ENCODE measurements at regions not wholly inside any gene's neighbourhood (a gene's known extent, or its start where the extent isn't known, plus 50 kb on each side); places are given as distances from the start of the nearest gene placed in this dataset.

- DNase-seq, result no peak
Observed at GRCh38 chr4:181968371-181968770, 274.8 kb upstream of the TENM3 start.

- no peak for DNase-seq
Observed at GRCh38 chr4:181969151-181969550, 274.1 kb upstream of the TENM3 start.

- no peak for DNase-seq
Observed at GRCh38 chr4:181970366-181970765, 272.8 kb upstream of the TENM3 start.

- no peak for DNase-seq
Observed at GRCh38 chr4:181971411-181971810, 271.8 kb upstream of the TENM3 start.

- no peak for DNase-seq
Observed at GRCh38 chr4:181971973-181972372, 271.2 kb upstream of the TENM3 start.

GRCh38 chr4:181976764-181977163 lies 266.4 kb upstream of the TENM3 start:
- DNase-seq, result no peak

GRCh38 chr4:181982437-181982836 lies 260.8 kb upstream of the TENM3 start:
- DNase-seq, result no peak

GRCh38 chr4:181982856-181983255 lies 260.3 kb upstream of the TENM3 start:
- no peak for DNase-seq

GRCh38 chr4:181987392-181987791 lies 255.8 kb upstream of the TENM3 start:
- no peak for DNase-seq

- no peak for DNase-seq
Observed at GRCh38 chr4:181989071-181989470, 254.1 kb upstream of the TENM3 start.

GRCh38 chr4:181991369-181992108 lies 251.7 kb upstream of the TENM3 start:
- no peak for DNase-seq

- DNase-seq, result no peak
Observed at GRCh38 chr4:181998398-181999295, 244.6 kb upstream of the TENM3 start.

- no peak for DNase-seq
Observed at GRCh38 chr4:182000077-182000476, 243.1 kb upstream of the TENM3 start.

- no peak for DNase-seq
Observed at GRCh38 chr4:182010876-182011275, 232.3 kb upstream of the TENM3 start.

GRCh38 chr4:182014164-182014563 lies 229.0 kb upstream of the TENM3 start:
- no peak for DNase-seq

- DNase-seq, result no peak
Observed at GRCh38 chr4:182015014-182015413, 228.2 kb upstream of the TENM3 start.

GRCh38 chr4:182015893-182016292 lies 227.3 kb upstream of the TENM3 start:
- DNase-seq, result no peak

- no peak for DNase-seq
Observed at GRCh38 chr4:182017038-182017437, 226.2 kb upstream of the TENM3 start.

GRCh38 chr4:182018691-182019090 lies 224.5 kb upstream of the TENM3 start:
- DNase-seq, result no peak

GRCh38 chr4:182019148-182019652 lies 224.0 kb upstream of the TENM3 start:
- DNase-seq, result no peak

GRCh38 chr4:182022909-182023308 lies 220.3 kb upstream of the TENM3 start:
- DNase-seq, result no peak

- no peak for DNase-seq
Observed at GRCh38 chr4:182023469-182023868, 219.7 kb upstream of the TENM3 start.

GRCh38 chr4:182042945-182043344 lies 200.3 kb upstream of the TENM3 start:
- no peak for DNase-seq

- DNase-seq, result no peak
Observed at GRCh38 chr4:182048871-182049270, 194.3 kb upstream of the TENM3 start.
